H9 (cell line): ENCODE measurements at regions not wholly inside any gene's neighbourhood (a gene's known extent, or its start where the extent isn't known, plus 50 kb on each side); places are given as distances from the start of the nearest gene placed in this dataset.

Experiments used
- DNase-seq: peaks from one replicate; pipeline ENCODE4 v3.0.0-alpha.2; 2017
- H2AFZ ChIP-seq: one replicate; pipeline ENCODE4 v1.6.1; 2013; ENCODE audit warnings: mild to moderate bottlenecking, low read length, control low read depth, moderate library complexity
- H2AK5ac ChIP-seq: 2 replicates; pipeline ENCODE4 v1.6.1; 2013; ENCODE audit warnings: low read length, control low read depth, mixed read lengths; ENCODE audit not compliant: insufficient read length
- H2BK120ac ChIP-seq: one replicate; pipeline ENCODE4 v1.6.1; 2013; ENCODE audit warnings: low read depth, mild to moderate bottlenecking, low read length, control low read depth, inconsistent platforms; ENCODE audit not compliant: poor library complexity, severe bottlenecking
- H2BK12ac ChIP-seq: 2 replicates; pipeline ENCODE4 v1.6.1; 2013; ENCODE audit warnings: low read length, control low read depth, mixed read lengths, low read depth; ENCODE audit not compliant: insufficient read length
- H2BK15ac ChIP-seq: 2 replicates; pipeline ENCODE4 v1.6.1; 2013; ENCODE audit warnings: low read depth, low read length, control low read depth
- H2BK20ac ChIP-seq: one replicate; pipeline ENCODE4 v1.6.1; 2013; ENCODE audit warnings: low read depth, mild to moderate bottlenecking, low read length, control low read depth, inconsistent platforms; ENCODE audit not compliant: poor library complexity, severe bottlenecking
- H2BK5ac ChIP-seq: 2 replicates; pipeline ENCODE4 v1.6.1; 2013; ENCODE audit warnings: low read length, control low read depth, mixed read lengths; ENCODE audit not compliant: insufficient read length
- H3K14ac ChIP-seq: 2 replicates; pipeline ENCODE4 v1.6.1; 2013; ENCODE audit warnings: low read length, control low read depth; ENCODE audit not compliant: insufficient read depth
- H3K18ac ChIP-seq: 2 replicates; pipeline ENCODE4 v1.6.1; 2013; ENCODE audit warnings: low read depth, mild to moderate bottlenecking, mixed read lengths, low read length, control low read depth; ENCODE audit not compliant: insufficient read length
- H3K23ac ChIP-seq: 2 replicates; pipeline ENCODE4 v1.6.1; 2013; ENCODE audit warnings: low read length, control low read depth, mixed read lengths, low read depth; ENCODE audit not compliant: insufficient read length
- H3K23me2 ChIP-seq: 2 replicates; pipeline ENCODE4 v1.6.1; 2013; ENCODE audit warnings: low read depth, mild to moderate bottlenecking, mixed read lengths, low read length, control low read depth; ENCODE audit not compliant: insufficient read length, poor library complexity, severe bottlenecking
- H3K27ac ChIP-seq: 2 replicates; pipeline ENCODE4 v1.5.1; 2013; ENCODE audit warnings: low read length, control low read depth, mixed read lengths, low read depth; ENCODE audit not compliant: insufficient read length
- H3K27me3 ChIP-seq: 2 replicates; pipeline ENCODE4 v1.6.1; 2013; ENCODE audit warnings: low read length, control low read depth, inconsistent platforms; ENCODE audit not compliant: insufficient read depth
- H3K4ac ChIP-seq: 2 replicates; pipeline ENCODE4 v1.6.1; 2013; ENCODE audit warnings: low read depth, mild to moderate bottlenecking, control low read depth, inconsistent platforms, low read length, moderate library complexity
- H3K4me1 ChIP-seq: 2 replicates; pipeline ENCODE4 v1.6.1; 2013; ENCODE audit warnings: low read length, control low read depth, inconsistent platforms; ENCODE audit not compliant: insufficient read depth
- H3K4me2 ChIP-seq: 2 replicates; pipeline ENCODE4 v1.6.1; 2013; ENCODE audit warnings: low read length, control low read depth, mixed read lengths; ENCODE audit not compliant: insufficient read length, insufficient read depth
- H3K56ac ChIP-seq: 2 replicates; pipeline ENCODE4 v1.6.1; 2013; ENCODE audit warnings: low read depth, mild to moderate bottlenecking, mixed read lengths, low read length, control low read depth; ENCODE audit not compliant: insufficient read length
- H3K79me1 ChIP-seq: 2 replicates; pipeline ENCODE4 v1.6.1; 2013; ENCODE audit warnings: low read depth, mild to moderate bottlenecking, moderate library complexity, low read length, control low read depth, inconsistent platforms; ENCODE audit not compliant: insufficient read depth, poor library complexity, severe bottlenecking
- H3K79me2 ChIP-seq: 2 replicates; pipeline ENCODE4 v1.6.1; 2013; ENCODE audit warnings: low read length, control low read depth, inconsistent platforms; ENCODE audit not compliant: insufficient read depth
- H3K9ac ChIP-seq: 2 replicates; pipeline ENCODE4 v1.6.1; 2013; ENCODE audit warnings: low read length, control low read depth, mixed read lengths; ENCODE audit not compliant: insufficient read length; ENCODE audit errors: extremely low read depth
- H3K9me3 ChIP-seq: one replicate; pipeline ENCODE4 v1.6.1; 2013; ENCODE audit warnings: low read depth, low read length, inconsistent platforms; ENCODE audit not compliant: control insufficient read depth
- H3T11ph ChIP-seq: one replicate; pipeline ENCODE4 v1.6.1; 2013; ENCODE audit warnings: mild to moderate bottlenecking, low read length, control low read depth, inconsistent platforms
- H4K20me1 ChIP-seq: one replicate; pipeline ENCODE4 v1.6.1; 2013; ENCODE audit not compliant: control insufficient read depth, insufficient read length, insufficient read depth
- H4K5ac ChIP-seq: 2 replicates; pipeline ENCODE4 v1.6.1; 2013; ENCODE audit warnings: low read depth, mild to moderate bottlenecking, mixed read lengths, low read length, control low read depth; ENCODE audit not compliant: insufficient read length
- H4K8ac ChIP-seq: replicated peaks from 2 replicates; pipeline ENCODE4 v1.6.1; 2013; ENCODE audit warnings: low read length, control low read depth, mixed read lengths, low read depth; ENCODE audit not compliant: insufficient read length
- H4K91ac ChIP-seq: 2 replicates; pipeline ENCODE4 v1.6.1; 2013; ENCODE audit warnings: low read depth, mild to moderate bottlenecking, moderate library complexity, mixed read lengths, low read length, control low read depth; ENCODE audit not compliant: insufficient read length
- H3K27ac Mint-ChIP-seq, 3 experiments: 2 replicates in 2 of 3; 3 replicates in 1 of 3; pipeline ENCODE4 v1.8.0; 2020 to 2021; ENCODE audit warnings: mixed read lengths in 3 of 3, mild to moderate bottlenecking in 1 of 3, moderate library complexity in 1 of 3
- H3K27me3 Mint-ChIP-seq: 2 replicates; pipeline ENCODE4 v1.8.0; 2021; ENCODE audit warnings: low read depth, mild to moderate bottlenecking, moderate library complexity, mixed read lengths
- H3K36me3 Mint-ChIP-seq, 3 experiments: 2 replicates in 2 of 3; 3 replicates in 1 of 3; pipeline ENCODE4 v1.8.0; 2020 to 2021; ENCODE audit warnings: low read depth in 3 of 3, mixed read lengths in 3 of 3; ENCODE audit not compliant: insufficient read depth in 1 of 3
- H3K4me1 Mint-ChIP-seq, 2 experiments: 2 replicates each; pipeline ENCODE4 v1.8.0; 2020; ENCODE audit warnings: mixed read lengths in 2 of 2
- H3K4me3 Mint-ChIP-seq, 2 experiments: 2 replicates in 1 of 2; 3 replicates in 1 of 2; pipeline ENCODE4 v1.8.0; 2020 to 2021; ENCODE audit warnings: mild to moderate bottlenecking in 2 of 2, mixed read lengths in 2 of 2, moderate library complexity in 1 of 2
- H3K9me3 Mint-ChIP-seq, 2 experiments: 2 replicates in 1 of 2; 3 replicates in 1 of 2; pipeline ENCODE4 v1.8.0; 2020; ENCODE audit warnings: mild to moderate bottlenecking in 2 of 2, mixed read lengths in 2 of 2, moderate library complexity in 1 of 2
- WGBS: extraction: QIAGEN DNeasy Blood & Tissue Kit; methylation state at CpG from one replicate; pipeline ENCODE4 v1.1.7; 2013; ENCODE audit warnings: missing lambda C conversion rate, low lambda C conversion rate, mixed read lengths; ENCODE audit not compliant: insufficient read length; ENCODE audit errors: extremely low coverage; 5-methylcytosine and 5-hydroxymethylcytosine counted together
- TF ChIP-seq, protein P1 (sequence below): fragments of 200-600 bp; sonication (generic); conservative IDR thresholded peaks from 3 replicates; pipeline ENCODE4 v1.8.0; 2021; ENCODE audit warnings: antibody characterized with exemption, mild to moderate bottlenecking

DNA sequence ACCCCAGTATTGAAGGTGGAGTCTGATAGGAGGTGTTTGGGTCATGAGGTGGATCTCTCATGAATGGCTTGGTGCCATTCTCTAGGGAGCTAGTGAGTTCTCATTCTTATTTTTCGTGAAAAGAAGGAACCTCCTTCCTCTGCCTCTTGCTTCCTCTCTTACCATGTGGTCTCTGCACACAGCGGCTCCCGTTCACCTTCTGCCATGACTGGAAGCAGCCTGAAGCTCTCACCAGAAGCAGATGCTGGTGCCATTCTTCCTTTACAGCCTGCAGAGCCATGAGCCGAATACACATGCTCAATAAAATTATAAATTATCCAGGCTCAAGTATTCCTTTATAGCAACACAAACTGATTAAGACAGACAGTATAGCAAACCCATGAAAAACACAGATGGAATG is 545.1 kb upstream of the C16orf82 start:
- no peak overlapping the region for H3K4ac ChIP-seq
- H3K56ac ChIP-seq: no peak overlapping the region
- H3K27me3 Mint-ChIP-seq: no peaks in the 10 kb centered on the region
- H3K36me3 Mint-ChIP-seq: no peaks in the 10 kb centered on the region
- TF ChIP-seq, protein P1, sequence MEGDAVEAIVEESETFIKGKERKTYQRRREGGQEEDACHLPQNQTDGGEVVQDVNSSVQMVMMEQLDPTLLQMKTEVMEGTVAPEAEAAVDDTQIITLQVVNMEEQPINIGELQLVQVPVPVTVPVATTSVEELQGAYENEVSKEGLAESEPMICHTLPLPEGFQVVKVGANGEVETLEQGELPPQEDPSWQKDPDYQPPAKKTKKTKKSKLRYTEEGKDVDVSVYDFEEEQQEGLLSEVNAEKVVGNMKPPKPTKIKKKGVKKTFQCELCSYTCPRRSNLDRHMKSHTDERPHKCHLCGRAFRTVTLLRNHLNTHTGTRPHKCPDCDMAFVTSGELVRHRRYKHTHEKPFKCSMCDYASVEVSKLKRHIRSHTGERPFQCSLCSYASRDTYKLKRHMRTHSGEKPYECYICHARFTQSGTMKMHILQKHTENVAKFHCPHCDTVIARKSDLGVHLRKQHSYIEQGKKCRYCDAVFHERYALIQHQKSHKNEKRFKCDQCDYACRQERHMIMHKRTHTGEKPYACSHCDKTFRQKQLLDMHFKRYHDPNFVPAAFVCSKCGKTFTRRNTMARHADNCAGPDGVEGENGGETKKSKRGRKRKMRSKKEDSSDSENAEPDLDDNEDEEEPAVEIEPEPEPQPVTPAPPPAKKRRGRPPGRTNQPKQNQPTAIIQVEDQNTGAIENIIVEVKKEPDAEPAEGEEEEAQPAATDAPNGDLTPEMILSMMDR: no peak
- no peak overlapping the region for H4K5ac ChIP-seq
- no peaks in the 10 kb centered on the region for H3K9me3 Mint-ChIP-seq
- no peak overlapping the region for H4K8ac ChIP-seq
- DNase-seq: no peak
- no peaks in the 10 kb centered on the region for H3K79me2 ChIP-seq
- H2BK12ac ChIP-seq: no peak overlapping the region
- WGBS: no CpG with 5 or more reads among the region's 4 CpGs
- no peak overlapping the region for H2AK5ac ChIP-seq
- no peak overlapping the region for H3K27ac Mint-ChIP-seq
- no peak overlapping the region for H3K14ac ChIP-seq
- H3K79me1 ChIP-seq: no peaks in the 10 kb centered on the region
- H3K4me1 ChIP-seq: no peaks in the 10 kb centered on the region
- 0 out of 4 replicates have a peak, but pooled peaks cover 0 to 3% of the 10 kb centered on the region in 2 experiments for H3K4me1 Mint-ChIP-seq
- no peak overlapping the region for H2BK20ac ChIP-seq
- no peak overlapping the region for H2BK15ac ChIP-seq
- no peak overlapping the region for H3T11ph ChIP-seq
- H3K18ac ChIP-seq: no peak overlapping the region
- H4K91ac ChIP-seq: no peak overlapping the region
- no peak overlapping the region for H2BK5ac ChIP-seq
- H4K20me1 ChIP-seq: no peaks in the 10 kb centered on the region
- H2AFZ ChIP-seq: no peak overlapping the region
- no peak overlapping the region for H2BK120ac ChIP-seq
- no peaks in the 10 kb centered on the region for H3K27me3 ChIP-seq
- H3K23me2 ChIP-seq: no peaks in the 10 kb centered on the region
- H3K4me2 ChIP-seq: no peak overlapping the region
- no peak overlapping the region for H3K4me3 Mint-ChIP-seq
- no peaks in the 10 kb centered on the region for H3K9me3 ChIP-seq
- H3K9ac ChIP-seq: no peak overlapping the region
- no peak overlapping the region for H3K27ac ChIP-seq
- no peak overlapping the region for H3K23ac ChIP-seq
